Motor neuron (in vitro differentiated cells): ENCODE measurements at regions not wholly inside any gene's neighbourhood (a gene's known extent, or its start where the extent isn't known, plus 50 kb on each side); places are given as distances from the start of the nearest gene placed in this dataset.

Experiments
- ATAC-seq, 8 experiments: fragments of 200-7000 bp; cut with Tn5 transposase; replicated peaks in 6 of 8; 2 replicates each; pipeline ENCODE4 v1.8.0; 2021; ENCODE audit warnings: mild to moderate bottlenecking in 8 of 8, moderate library complexity in 8 of 8
- H3K27ac ChIP-seq, 2 donors: fragments of 250-450 bp; sonication (Bioruptor Pico); 2 replicates each; pipeline ENCODE4 v1.9.0; 2021; ENCODE audit warnings: antibody characterized with exemption in 2 of 2, mild to moderate bottlenecking in 2 of 2, moderate library complexity in 1 of 2
- H3K4me1 ChIP-seq, 2 donors: fragments of 250-450 bp; sonication (Bioruptor Pico); replicated peaks in 1 of 2; 2 replicates each; pipeline ENCODE4 v1.6.1; 2021; ENCODE audit warnings: antibody characterized with exemption in 2 of 2, mild to moderate bottlenecking in 2 of 2, moderate library complexity in 1 of 2
- H3K4me3 ChIP-seq, 5 donors: fragments of 250-450 bp; sonication (Bioruptor Pico); 2 replicates each; pipeline ENCODE4 v1.9.0; 2021; ENCODE audit warnings: antibody characterized with exemption in 5 of 5, mild to moderate bottlenecking in 5 of 5, moderate library complexity in 4 of 5
- WGBS, 10 experiments: fragments of 450-650 bp; shearing (Covaris generic); methylation state at CpG; one replicate each; pipeline ENCODE4 v1.0.0; 2022; 5-methylcytosine and 5-hydroxymethylcytosine counted together
- in situ Hi-C, 9 experiments: fragments of 400-800 bp; cut with MboI; loops; one replicate each; pipeline ENCODE4 v1.15.0; 2021; ENCODE audit warnings: low sequenced_read_pairs in 9 of 9, low pct_unique_long_range_greater_than_20kb in 2 of 9; ENCODE audit not compliant: unreplicated experiment in 9 of 9

DNA sequence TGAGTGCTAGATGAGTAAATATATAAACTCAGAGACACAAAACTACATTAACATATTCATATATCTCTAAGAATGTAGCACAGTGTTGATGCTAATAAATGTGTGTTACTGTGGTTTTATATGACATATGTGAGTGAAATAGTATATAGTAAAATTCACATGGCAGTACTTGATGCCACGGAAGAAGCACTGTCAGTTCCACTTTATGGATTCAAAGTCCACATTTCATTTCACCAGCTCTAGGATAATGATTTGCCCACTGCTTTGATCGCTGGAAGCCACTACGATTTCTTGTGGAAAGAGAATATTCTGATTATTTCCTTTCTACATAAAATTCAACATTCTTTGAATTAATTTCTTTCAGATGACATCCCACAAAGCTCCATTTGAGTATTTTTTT lies 181.2 kb downstream of the GBA3 start:
- 0 to 98% (median 36%) methylated on average over 1 to 3 of the region's 3 CpGs; no CpG with 5 or more reads in 2 of the 10 experiments for WGBS, 10 experiments
- no peak overlapping the region for H3K4me3 ChIP-seq
- no peaks in the 10 kb centered on the region for H3K4me1 ChIP-seq
- H3K27ac ChIP-seq, result no peak overlapping the region
- in situ Hi-C loops, result no loop called here
- peak in 1 of 8 experiments; percentile 42 for ATAC-seq

- Histone ChIP-seq H3K4me3 (no peak overlapping the region), H3K27ac (no peak overlapping the region), H3K4me1 (no peaks in the 10 kb centered on the region)
- 17 to 100% (median 67%) methylated on average over 1 to 6 of the region's 7 CpGs for WGBS, 10 experiments
- in situ Hi-C loops, result no loop called here
- peak in 4 of 8 experiments; percentile 30 to 82 (median 78) for ATAC-seq
These were observed 178.2 kb downstream of the GBA3 start for GRCh38 chr4:22870847-22871449.

DNA sequence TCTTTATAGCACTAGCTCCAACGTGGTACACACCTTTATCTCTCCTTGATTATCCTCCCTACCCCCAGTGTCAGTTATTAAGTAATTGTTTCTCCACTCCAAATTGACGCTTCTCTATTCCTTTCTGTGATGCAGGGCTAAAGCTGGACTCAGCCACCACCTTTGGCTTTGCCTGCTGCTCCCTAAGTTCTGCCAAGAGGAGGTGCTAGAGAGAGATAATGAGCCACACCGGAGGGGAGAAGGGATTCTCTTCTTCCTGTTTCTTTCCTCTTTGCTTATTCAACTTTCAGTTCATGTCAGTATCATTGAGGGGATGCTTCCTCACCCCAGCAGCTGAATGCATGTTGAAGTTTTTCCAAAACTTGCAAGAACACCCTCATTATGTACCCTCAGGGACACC lies 176.5 kb downstream of the GBA3 start:
- no peak overlapping the region for H3K27ac ChIP-seq
- in situ Hi-C loops, result no loop called here
- no peak overlapping the region for H3K4me3 ChIP-seq
- WGBS, 10 experiments, result 0 to 100% (median 41%) methylated on average over 1 to 3 of the region's 3 CpGs; no CpG with 5 or more reads in 1 of the 10 experiments
- H3K4me1 ChIP-seq, result no peaks in the 10 kb centered on the region
- no peak for ATAC-seq
